COLO829 (cell line): ENCODE measurements at regions not wholly inside any gene's neighbourhood (a gene's known extent, or its start where the extent isn't known, plus 50 kb on each side); places are given as distances from the start of the nearest gene placed in this dataset.

Experiments
- DNase-seq: peaks from one replicate; pipeline ENCODE4 v3.0.0; 2012; ENCODE audit warnings: low spot score

DNA sequence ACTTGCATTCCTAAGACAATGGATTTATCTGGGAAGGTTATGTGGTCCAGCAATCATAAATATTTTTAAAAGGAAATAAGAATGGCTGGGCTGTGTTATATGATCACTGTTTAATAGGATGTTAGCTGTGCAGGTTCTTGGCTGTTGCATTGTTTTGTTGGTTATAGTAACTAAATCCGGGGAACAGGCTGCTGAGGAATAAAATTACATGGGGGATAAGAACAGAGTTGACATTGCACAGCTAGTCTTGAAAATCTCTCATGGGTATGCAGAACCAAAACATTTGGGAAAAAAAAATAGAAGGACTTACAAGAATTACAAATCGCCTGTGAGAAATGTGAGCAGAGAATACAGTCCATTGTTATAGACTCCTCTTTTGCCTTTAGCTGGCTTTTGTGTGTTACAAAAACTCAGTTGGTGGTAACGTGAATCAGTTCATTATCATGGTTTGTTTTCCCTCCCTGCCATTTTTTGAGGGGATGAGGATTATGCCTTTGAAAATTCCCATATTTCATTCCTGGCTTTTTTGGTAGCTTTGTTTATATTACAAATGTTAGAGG, 375.3 kb upstream of the DAB2 start:
- no peak for DNase-seq

DNA sequence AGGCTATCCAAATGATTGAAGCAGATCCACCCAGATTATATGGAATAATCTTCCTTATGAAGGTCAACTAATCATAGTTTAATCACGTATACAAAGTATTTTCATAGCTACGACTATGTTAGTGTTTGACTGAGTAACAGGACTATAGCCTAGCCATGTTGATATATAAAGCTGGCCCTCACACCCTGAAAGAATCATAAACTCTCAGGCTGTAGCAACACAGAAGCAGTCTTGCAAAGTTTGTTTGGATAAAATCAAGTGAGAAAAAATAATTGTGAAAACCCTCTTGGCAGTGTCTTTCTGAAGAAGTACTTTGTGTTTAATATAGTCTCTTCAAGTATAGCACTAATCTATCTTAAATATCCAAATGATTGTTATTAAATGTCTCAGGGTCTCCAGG, 374.5 kb upstream of the DAB2 start:
- DNase-seq = no peak

DNA sequence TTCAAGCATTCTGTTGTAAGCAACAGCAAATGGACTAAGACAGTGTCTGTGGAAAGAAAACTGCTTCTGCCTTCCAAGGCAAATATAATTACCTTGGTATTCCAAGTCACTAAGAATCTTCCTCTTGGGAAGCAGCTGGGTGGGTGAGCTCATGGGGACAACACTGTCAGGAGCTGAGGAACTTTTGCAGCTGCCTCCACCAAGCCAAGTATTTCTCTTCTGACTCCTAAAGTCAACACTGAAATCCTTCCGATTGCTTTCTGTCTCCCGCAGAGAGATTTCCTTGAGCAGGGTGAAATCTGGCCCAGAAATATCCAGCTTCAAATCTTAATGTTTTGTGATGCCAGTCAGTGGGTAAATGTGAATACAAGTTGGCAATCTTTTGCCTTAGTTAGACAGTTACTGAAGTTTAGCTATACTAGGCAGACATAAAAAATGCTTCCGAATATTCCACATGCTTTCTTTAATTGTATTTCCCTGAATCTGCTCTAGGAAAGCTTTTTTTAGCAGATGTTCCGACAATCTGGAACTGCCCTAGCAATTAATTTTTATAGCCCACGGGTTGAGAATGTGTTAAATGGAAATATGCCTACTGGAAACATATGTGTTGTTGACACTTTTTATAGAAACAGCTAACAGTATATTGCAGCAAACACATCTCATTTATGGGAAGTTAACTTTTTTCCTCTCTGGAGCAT, 369.9 kb upstream of the DAB2 start:
- DNase-seq = no peak

DNA sequence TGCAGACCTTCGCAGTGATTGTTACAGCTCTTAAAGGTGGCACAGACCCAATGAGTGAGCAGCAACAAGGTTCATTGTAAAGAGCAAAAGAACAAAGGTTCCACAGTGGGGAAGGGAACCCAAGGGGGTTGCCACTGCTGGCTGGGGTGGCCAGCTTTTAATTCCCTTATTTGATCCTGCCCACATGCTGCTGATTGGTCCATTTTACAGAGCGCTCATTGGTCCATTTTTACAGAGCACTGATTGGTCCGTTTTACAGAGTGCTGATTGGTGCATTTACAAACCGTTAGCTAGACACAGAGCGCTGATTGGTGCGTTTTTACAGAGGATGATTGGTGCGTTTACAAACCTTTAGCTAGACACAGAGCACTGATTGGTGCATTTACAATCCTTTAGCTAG, 360.6 kb upstream of the DAB2 start:
- DNase-seq = no peak

DNA sequence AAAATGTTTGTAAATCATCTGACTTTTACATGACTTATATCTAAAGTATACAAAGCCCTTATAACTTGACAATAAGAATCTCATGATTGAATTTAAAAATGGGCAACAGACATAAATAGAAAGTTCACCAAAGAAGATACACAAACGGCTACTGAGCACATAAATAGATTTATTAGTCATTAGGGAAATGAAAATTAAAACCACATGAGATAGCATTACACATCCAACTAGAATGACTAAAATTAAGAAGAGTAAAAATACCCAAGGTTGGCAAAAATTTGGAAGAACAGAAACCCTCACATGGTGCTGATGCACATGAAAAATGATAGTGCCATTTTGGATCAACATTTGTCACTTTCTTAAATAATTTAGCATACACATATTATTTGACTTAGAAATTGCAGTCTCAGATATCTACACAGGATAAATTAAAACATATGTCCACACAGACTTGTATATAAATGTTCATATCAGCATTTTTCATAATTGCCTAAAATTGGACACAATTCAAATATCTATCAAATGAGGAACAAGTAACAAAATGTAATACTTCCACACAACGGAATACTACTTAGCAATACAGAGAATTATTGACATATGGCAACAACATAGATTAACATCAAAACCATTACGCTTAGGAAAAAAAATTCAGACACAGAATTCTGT, 359.1 kb upstream of the DAB2 start:
- DNase-seq = no peak

DNA sequence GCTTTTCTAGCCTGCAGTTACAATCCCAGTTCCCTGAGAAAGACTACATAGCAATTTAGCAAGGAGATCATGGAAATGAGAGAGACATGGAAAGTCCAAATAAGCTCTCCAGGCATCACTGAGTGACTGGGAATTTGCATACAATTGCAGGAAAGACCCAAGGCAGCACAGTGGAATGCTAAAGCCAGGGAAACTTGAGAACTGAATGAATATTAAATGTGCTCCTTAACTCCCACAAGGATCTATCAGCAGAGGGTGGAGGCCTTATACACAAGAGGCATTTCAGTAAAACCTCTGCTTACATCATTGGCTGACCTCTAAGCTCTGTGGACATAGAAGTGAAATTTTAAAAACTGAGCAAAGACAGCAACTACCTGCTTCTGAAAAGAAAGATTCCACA, 355.6 kb upstream of the DAB2 start:
- DNase-seq = no peak

DNA sequence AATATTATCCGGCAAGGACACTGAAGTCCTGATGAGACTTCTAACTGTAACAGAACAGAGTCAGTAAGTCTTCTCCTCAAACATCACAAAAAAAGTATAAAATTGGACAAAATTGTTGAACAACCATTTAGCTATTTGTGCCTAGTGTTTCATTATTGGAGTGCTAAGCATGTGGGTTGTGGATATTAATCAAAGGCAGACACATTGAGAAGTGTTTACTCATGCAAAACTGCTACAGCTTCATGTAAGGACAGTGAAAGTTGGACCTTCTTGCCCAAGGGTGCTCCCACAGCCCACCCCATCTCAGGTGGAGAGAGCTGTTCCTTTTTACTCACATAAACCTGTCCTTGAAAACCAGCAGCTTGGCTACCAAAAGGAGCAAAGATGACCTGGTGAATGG, 355.1 kb upstream of the DAB2 start:
- no peak for DNase-seq

DNA sequence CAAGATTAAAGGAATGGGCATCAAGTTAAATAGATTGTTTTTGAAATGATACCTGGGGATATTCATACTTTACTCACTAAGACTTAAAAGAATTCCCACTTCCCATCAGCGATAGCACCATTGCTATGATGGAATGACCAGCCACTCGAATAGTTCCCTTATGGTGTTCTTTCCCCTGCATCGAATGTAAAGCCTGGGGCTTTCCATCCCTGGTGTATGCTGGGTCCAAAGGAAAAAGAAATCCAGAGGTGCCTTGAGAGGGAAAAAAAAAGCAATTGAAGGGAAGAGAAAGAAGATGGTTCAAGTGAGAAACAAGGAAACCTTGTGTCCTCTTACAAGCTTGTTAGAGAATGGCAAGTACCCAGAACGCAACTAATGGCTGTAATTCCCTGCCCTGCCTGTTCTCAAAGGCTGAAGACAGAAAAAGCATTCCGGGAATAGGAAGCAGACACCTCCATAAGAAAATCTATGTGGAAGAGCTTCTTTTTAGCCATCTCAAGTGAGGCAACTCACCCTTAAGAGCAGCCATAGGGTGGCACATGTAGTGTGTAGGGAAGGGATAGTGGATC, 351.1 kb upstream of the DAB2 start:
- no peak for DNase-seq

DNA sequence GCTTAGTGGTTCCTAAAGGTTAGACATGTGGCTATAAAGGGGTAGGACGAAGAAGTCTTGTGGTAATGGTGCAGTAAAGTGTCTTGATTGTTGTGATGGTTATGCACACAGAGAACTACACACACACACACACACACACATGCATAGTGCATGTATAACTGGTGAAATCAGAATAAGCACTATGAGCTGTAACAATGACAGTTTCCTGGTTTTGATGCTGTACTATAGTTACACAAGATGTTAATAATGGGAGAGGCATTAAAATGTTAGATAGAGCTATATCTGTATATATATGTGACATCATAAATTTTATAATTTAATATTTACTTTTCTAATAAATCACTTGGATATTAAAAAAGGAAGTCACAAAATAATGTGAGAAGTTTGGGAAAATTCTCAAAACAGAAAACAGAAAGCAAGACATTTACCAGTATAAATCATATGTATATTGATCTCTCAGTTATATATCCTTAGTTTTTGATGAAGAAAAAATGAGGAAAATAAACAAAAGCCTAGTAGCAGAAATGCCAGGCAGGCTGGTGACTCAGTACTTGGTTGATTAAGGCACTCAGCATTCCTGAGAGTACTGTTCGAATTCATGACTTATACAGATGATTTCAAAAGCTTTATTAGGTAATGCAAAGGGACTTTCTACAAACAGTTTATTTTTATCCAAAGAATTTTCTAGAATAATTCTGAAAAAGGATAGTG, 350.5 kb upstream of the DAB2 start:
- peak; percentile 11 for DNase-seq

DNA sequence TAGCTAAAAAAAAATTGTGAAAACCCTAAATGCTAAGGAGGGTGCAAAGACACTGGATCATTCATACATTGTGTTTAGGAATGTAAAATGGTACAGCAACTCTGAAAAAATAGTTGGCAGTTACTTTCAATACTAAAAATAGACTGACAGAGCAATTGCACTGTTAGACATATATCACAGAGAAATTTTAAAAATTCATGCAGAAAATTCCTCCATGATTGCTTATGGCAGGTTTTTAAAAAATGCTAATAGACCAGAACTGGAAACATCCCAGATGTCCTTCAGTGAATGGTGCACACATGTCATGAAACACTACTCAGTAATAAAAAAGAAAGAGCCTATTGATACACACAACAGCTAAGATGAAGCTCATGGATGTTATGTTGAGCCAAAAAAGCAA, 349.8 kb upstream of the DAB2 start:
- DNase-seq = no peak

DNA sequence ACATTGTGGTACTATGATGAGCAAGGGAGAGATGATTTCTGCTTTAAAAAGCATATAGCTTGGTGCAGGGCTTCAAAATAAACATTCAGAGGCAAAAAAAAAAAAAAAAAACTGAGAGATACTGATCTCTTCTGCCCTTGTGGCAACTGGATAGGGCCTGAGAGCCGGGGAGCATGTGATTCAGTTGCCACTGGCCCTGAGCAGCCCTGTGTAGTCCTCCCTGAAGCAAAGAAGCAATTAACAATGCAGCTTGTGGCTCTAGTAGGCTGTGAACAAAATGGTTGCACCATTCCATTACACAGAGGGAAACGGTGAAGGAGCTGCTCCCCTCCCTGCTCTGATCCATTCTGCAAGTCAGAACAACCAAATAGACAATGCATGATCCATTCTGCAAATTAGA, 347.5 kb upstream of the DAB2 start:
- DNase-seq = no peak

DNA sequence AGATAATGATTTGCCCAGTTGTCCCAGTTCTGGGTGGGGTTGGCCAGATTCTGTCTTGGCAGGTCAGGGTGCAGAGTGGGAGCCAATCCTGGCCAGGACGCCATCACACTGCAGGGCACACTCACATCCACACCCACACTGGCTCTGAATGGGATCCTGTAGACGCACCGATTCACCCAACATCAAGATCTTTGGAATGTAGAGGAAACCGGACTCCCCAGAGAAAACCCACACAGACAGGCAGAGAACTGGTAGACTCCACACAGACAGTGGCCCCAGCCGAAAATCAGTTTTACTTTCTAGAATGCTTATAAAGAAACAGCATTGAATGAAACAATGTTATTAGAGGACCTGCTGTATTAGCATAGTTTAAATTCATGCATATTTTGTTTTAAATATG, 343.1 kb upstream of the DAB2 start:
- no peak for DNase-seq

DNA sequence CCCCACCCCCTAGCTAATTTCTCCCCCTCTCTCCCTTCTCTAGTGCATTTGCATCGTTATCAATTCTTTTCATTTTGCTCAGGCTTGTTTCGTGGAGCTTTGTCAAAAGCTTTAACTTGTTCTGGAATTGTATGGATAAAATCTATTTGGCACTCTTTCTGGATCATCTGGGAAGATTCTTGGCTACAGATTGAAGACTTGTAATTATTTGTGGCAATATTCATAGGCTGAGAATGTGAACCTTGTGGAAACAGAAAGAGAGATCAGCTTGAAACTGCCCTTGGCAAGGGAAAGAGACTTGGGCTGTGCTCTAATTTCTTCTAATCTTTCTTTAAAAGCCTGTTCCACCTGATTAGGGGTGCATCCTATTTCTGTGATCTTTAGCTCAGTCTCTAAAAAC, 340.6 kb upstream of the DAB2 start:
- DNase-seq = no peak

DNA sequence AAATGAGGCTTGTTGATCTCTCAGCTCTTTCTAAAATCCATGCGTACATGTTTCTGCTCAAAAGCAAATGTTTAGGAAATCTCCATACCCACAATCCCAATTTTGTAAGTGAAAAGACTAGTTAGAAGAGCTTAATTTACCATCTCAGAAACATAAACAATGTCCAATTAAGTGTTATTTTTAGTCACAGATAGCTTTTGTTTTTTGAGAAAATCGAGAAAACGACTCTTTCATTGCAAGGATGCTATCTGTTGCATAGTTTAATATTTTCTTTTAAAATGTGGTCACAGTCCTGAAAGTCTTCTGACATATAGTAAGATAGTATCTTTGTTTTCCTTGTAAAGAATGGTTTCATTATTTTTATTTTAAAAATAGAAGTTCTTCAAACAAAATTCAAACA, 338.0 kb upstream of the DAB2 start:
- DNase-seq = no peak

DNA sequence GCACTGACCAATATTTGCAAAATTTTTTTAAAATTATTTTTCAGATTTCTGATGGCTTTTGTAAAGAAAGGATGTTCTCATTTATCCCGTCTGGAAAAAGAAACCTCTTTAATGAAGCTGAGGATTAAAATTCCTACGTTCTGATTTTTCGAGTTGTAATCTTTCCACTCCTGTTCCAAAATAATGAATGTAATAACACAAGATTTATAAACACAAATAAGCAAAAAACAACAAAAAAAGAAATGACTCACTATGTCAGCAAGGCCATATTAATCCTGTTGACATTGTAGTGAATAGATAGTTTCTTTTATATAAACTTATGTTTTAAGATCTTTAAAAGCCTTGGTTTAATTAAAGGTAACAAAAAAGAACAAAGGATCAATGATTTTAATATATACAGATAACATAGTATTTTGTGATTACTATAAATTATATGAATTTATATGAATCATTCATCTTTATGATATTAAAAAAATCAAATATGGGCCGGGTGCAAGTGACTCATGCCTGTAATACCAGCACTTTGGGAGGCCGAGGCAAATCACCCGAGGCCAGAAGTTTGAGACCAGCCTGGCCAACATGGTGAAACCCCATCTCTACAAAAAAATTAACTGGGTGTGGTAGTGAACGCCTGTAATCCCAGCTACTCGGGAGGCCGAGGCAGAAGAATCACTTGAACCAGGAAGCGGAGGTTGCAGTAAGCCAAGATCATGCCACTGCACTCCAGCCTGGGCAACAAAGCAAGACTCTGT, 336.6 kb upstream of the DAB2 start:
- DNase-seq = no peak

DNA sequence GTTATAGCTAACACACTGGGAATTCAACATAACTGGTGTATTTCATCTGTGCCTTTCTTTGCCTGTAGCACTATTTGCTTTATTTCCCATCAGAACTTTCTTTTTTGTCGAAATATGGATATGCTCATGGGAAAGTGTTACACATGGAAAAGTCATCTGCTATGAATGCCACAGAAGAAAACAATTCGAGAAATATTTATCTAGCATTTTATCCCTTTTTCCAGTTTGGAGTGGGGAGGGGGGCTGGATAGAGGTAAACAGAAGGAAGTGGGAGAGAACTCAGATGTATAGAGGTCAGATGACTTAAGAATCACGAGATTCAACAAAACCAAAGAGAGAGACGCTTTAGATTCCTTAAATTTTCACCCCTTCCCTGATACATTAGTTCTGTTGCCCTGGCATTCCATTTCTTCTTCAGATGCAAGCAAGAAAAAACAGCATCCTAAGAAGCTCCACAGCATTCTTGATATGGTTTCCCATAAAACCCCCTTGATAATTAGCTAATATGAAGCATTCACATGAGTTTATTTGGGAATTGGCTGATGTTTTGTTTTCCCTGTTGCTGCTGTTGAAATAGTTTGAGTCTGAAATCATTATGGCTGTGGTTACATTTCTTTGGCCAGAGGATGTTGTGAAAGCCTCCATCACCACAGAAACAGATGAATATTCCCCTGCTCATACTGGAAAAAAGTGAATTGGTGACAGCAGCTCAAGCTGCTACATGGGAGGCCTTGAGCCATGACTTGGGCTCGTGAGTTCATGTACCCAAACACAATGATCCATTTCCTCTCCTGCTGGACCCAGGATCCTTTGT, 335.8 kb upstream of the DAB2 start:
- no peak for DNase-seq

DNA sequence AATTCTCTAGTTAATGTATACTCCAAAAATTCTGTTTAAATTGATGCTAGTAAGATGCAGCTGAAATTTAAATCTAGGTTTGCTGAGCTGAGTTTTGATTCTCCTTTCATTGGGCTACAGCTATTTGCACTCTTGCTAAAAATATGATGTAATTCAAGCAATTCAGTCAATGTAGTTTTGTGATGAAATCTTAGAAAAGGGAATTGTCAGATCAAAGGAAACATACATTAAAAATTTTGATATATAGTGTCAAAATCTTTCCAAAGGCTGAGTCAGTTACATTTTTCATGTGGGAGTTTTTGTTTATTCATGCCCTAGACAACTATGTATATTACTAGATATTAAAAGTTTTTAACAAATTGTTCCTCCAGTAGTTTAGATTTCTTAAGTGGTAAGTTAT, 334.9 kb upstream of the DAB2 start:
- no peak for DNase-seq

DNA sequence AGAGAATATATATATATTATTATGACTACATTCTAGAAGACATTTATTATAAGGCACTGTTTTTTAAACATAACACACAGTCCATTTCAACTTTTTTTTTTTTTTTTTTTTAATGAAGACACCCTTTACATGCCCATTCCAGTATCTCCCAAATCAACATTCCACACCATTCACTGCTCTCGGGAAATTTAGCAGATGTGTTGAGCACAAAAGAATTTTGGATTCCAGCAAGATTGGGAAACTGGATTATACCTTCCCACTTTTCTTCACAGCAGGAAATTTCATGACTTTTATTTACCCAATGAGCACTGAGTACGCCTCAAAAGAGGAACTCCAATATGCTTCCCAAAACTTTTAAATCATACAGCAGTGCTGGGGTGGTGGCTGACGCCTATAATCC, 333.6 kb upstream of the DAB2 start:
- DNase-seq = no peak

DNA sequence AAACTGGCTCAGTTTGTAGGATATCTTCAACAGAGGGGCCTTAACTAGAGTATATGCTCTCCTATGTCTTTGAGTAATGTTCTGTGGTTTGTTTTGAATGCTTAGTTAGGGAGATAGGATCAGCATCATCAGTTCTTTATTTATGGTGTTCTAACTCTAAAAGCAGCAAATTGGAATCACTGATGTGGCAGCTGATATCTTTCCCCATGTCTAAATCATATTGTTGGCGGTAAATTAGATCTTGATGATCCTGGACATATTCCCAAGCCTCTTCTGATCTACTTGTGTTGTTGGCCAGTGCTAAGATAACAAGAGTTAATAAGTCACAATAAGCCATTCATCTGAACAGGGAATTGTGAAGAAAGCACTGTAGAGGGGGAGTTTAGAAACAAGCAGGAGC, 332.4 kb upstream of the DAB2 start:
- peak; percentile 14 for DNase-seq

DNA sequence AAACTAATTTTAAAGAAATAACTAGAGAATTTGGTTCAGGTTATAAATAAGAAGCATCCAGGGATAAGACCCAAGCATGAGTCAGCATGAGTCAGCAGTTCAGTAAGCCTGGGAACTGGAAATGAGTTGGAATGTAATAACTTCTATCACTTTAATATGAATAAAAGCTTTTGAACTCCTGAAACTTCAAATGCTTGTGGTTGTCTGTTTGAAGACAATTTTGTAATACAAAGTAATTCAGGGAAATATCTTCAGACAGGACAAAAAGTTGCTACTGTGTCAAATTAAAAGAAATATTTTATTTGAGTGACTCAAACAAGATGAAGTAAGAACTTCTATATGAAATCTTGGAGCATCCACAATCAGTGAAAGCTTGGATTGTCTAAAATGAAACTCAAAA, 331.2 kb upstream of the DAB2 start:
- DNase-seq = peak; percentile 37

DNA sequence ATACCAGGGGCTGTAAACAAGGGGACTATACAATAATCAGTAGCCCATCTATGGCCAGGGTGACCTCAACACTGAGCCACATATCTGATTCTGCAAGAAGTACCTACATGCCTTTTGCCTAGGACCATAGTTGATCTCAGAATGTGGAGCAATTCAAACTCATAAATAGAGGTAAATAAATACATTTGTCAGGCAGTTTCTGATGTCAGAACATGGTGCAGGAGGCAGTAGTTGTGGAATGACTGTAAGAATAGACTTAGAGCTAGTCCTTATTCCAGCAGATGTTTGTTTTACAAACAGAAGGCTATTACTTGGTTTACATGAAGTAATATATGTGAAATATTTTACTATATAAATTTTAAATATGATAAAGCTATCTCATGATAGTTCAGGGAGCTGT, 330.7 kb upstream of the DAB2 start:
- DNase-seq = no peak
